ENCODE measurements at regions not wholly inside any gene's neighbourhood (a gene's known extent, or its start where the extent isn't known, plus 50 kb on each side); places are given as distances from the start of the nearest gene placed in this dataset.

DNA sequence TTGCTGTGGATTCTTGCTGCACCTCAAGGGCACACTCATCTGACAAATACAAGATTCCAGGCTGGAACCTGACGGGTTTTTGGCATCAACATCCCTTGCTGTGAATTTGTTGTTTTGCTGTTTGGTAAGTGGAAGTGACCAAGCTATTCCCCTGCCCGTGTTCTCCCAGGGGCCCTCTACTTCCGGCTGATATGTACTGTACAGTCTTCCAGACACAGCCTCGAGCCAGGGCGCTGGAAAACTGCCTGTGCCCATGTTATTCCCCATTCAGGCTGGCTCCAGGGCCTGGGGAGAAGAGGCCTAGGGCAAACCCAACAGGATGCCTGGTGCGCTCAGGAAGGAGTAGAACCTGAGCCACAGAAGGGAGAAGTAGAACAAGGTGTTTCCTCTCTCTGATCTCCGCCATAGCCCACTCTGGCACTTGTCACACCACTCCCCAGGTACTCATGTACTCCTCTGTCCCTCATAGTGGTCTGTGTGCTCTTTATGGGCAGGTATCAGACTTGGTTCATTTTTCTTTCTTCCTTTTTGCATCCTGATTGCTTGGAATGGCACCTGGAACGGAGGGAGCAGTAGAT, 67.8 kb upstream of the LTA4H start:
- TF ChIP-seq, protein P1, sequence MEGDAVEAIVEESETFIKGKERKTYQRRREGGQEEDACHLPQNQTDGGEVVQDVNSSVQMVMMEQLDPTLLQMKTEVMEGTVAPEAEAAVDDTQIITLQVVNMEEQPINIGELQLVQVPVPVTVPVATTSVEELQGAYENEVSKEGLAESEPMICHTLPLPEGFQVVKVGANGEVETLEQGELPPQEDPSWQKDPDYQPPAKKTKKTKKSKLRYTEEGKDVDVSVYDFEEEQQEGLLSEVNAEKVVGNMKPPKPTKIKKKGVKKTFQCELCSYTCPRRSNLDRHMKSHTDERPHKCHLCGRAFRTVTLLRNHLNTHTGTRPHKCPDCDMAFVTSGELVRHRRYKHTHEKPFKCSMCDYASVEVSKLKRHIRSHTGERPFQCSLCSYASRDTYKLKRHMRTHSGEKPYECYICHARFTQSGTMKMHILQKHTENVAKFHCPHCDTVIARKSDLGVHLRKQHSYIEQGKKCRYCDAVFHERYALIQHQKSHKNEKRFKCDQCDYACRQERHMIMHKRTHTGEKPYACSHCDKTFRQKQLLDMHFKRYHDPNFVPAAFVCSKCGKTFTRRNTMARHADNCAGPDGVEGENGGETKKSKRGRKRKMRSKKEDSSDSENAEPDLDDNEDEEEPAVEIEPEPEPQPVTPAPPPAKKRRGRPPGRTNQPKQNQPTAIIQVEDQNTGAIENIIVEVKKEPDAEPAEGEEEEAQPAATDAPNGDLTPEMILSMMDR (optimal IDR thresholded peaks at IDR 0.05 in 1 of 3, IDR thresholded peaks at IDR 0.05 in 1 of 3, conservative IDR thresholded peaks at IDR 0.05 in 1 of 3; ENCODE audit: extremely low read depth in 1 of 3, insufficient read depth in 2 of 3, low read length in 3 of 3), result no peak
- no peak for TF ChIP-seq EZH2 (IDR thresholded peaks at IDR 0.05; ENCODE audit: low read length)

All from keratinocyte (primary cell).